Inferior parietal cortex (tissue), 1 donor: ENCODE measurements at regions not wholly inside any gene's neighbourhood (a gene's known extent, or its start where the extent isn't known, plus 50 kb on each side); places are given as distances from the start of the nearest gene placed in this dataset.

ENCODE experiments used
- DNase-seq: peaks from one replicate; pipeline ENCODE4 v3.0.0-alpha.2; 2016; ENCODE audit errors: extremely low spot score

DNA sequence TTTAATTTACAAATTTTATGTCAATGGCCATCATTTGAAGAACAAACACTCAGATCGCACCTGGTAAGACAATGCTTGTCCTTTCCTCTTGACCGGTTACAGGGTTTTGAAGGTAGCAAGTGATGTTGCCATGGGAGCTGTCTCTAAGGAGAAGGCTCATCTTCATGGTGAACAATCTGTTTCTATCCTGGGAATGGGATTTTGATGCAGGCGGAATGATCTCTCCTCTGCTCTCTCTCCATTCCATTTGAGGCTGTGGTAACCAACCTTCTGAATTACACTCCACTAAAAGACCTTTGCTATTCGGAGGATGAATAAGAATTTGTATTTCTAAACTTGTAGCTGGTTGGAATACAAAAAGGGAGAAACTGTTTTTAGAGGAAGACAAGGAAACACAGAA is 57.9 kb upstream of the SLC5A9 start:
- DNase-seq = no peak

- DNase-seq = no peak
Measured at GRCh38 chr1:48160486-48161132, 61.9 kb upstream of the SLC5A9 start.

GRCh38 chr1:48139275-48139674 is 83.2 kb upstream of the SLC5A9 start:
- no peak for DNase-seq

GRCh38 chr1:48127735-48128685 is 94.5 kb upstream of the SLC5A9 start:
- DNase-seq = no peak

- no peak for DNase-seq
Measured at GRCh38 chr1:48123647-48124046, 98.9 kb upstream of the SLC5A9 start.

DNA sequence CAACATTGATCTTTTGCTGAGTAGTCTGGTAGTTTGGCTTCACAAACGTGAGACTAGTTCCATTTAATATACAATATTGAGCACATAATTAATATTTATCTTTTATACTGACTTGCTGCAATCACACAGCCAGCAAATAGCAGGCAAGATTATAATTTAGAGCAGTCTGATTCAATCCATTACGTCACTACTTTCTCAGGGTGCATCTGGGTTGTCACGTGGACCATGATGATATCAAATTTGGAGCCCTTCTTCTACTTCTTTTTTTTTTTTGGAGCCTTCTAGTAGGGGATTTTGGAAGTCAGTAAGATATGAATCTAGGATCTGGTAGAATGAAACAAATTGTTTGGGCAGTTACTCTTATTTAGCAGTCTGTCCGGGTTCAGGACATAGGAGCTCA is 100.6 kb upstream of the SLC5A9 start:
- no peak for DNase-seq

DNA sequence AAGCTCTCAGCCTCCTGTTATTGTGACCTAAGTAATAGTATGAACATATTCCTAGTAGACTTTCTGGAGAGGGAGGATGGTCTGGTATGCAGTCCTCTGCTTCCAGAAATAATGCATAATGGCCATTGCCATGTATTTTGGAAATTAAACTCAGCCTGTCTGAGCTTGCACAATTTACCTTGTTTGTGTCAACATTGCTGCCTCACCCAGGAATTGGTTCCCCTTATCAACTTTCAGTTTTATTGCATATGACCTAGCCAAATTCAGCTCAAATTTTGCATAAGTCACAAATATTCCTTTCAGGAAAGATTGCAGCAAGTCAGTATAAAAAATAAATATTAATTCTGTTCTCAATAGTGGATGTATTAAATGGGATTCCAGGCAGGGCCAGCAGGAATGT is 101.9 kb upstream of the SLC5A9 start:
- DNase-seq = no peak

- no peak for DNase-seq
Measured at GRCh38 chr1:48115835-48116234, 106.7 kb upstream of the SLC5A9 start.

DNA sequence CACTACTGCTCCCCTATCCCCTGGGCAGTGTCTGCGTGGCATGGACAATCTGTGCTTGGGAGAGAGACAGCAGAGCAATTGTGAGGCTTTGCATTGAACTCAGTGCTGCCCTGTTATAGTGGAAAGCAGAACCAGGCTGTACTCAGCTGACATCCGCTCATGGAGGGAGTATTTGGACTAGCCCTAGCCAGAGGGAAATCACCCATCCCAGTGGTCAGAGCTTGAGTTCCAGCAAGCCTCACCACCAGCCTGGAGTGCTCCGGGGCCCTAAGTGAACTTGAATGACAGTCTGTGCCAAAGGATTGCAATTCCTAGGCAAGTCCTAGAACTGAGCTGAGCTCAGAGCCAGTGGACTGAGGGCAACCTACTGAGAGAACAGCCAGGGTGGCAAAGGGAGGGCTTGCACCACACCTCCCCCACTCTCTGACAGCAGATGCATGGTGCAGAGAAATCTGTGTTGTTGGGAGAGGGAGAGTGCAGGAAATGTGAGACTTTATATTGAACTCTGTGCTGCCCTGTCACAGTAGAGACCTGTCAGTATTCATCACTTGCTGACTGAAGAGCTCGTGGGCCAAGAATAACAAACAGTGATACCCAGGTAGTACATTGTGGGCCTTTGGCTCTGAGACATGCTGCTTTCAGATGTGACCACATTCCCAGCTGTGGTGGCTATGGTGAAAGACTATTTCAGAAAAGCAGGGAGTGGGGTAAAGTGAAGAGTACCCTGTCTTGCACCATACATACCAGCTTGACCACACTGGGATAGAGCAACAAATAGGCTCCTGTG is 107.7 kb upstream of the SLC5A9 start:
- no peak for DNase-seq

GRCh38 chr1:48109390-48110013 is 112.3 kb upstream of the TRABD2B start:
- peak; percentile 83 for DNase-seq

DNA sequence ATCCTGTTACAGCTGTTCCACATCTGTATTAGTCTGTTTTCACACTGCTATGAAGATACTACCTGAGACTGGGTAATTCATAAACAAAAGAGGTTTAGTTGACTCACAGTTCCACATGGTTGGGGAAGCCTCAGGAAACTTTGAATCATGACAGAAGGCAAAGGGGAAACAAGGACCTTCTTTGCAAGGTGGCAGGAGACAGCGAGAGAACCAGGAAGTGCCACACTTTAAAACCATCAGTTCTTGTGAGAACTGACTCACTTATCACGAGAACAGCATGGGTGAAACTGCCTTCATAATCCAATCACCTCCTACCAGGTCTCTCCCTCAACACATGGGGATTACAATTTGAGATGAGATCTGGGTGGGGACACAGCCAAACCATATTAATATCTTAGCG is 110.3 kb upstream of the TRABD2B start:
- DNase-seq = no peak

DNA sequence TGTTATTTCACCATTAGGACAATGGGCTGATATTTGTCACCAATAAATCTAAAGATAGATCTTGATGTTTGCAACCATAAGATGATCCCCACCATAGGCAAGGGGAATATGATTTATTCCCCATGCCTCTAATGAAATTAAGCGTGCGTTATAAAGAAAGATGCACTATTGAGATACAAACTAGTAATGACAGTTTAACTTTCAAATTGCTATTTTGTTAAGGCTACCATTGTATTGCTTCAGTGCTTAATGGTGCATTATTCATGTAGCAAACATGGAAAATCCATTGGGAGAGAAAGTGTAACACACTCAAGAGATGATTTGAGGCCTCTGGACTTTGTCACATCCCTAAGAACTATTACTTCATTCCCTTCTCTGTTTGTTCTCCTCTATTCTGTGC is 108.9 kb upstream of the TRABD2B start:
- no peak for DNase-seq

GRCh38 chr1:48105165-48105564 is 108.0 kb upstream of the TRABD2B start:
- no peak for DNase-seq

DNA sequence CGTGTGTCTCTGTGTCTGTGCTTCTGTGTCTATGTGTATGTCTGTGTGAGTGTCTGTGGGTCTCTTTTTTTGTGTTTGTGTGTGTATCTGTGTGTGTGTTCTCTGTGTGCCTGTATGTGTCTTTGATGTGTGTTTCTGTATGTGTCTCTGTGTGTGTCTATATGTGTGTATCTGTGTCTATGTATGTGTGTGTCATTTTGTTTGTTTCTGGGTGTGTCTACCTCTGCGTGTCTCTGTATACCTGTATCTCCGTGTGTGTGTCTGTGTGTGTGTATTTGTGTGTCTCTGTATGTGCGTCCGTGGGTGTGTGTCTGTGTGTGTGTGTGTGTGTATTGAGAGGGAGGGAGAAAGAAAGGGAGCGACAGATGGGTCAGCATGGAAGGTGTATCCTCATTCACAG is 106.3 kb upstream of the TRABD2B start:
- DNase-seq = no peak

- no peak for DNase-seq
Measured at GRCh38 chr1:48102766-48103165, 105.6 kb upstream of the TRABD2B start.

GRCh38 chr1:48099072-48099773 is 102.0 kb upstream of the TRABD2B start:
- no peak for DNase-seq

GRCh38 chr1:48093696-48094528 is 96.7 kb upstream of the TRABD2B start:
- DNase-seq = no peak

GRCh38 chr1:48093147-48093546 is 96.0 kb upstream of the TRABD2B start:
- DNase-seq = no peak

GRCh38 chr1:48092401-48092800 is 95.2 kb upstream of the TRABD2B start:
- DNase-seq = no peak

DNA sequence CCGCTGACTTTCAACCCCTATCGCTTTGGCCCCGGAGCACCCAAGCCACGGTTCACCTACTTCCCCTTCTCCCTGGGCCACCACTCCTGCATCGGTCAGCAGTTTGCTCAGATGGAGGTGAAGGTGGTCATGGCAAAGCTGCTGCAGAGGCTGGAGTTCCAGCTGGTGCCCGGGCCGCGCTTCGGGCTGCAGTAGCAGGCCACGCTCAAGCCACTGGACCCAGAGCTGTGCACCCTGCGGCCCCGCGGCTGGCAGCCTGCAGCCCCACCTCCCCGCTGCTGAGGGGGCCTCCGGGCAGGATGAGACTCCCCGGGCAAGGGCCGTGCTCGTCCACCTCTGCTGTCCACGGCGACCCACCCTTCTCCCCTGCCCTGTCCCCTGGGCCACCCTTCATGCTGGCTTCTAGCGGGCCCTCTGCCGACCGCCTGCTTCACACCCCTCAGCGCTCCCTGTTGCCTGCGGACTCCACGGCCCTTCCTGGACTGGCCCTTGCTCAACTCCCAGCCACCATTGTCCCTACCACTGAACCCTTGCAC is 92.2 kb upstream of the TRABD2B start:
- no peak for DNase-seq
